Suppressor macrophage (primary cell): ENCODE measurements at regions not wholly inside any gene's neighbourhood (a gene's known extent, or its start where the extent isn't known, plus 50 kb on each side); places are given as distances from the start of the nearest gene placed in this dataset.
"Not testable (repeated sequence)": the region's sequence is repeated elsewhere in the genome, so short reads cannot be mapped to it uniquely, and the experiment has no call there.

Experiments
- DNase-seq, 4 experiments: peaks; one replicate each; pipeline ENCODE4 v3.0.0-alpha.2; 2020 to 2022

- DNase-seq, result no peak
Observed at GRCh38 chr12:86660488-86661147, 404.4 kb upstream of the MGAT4C start.

DNA sequence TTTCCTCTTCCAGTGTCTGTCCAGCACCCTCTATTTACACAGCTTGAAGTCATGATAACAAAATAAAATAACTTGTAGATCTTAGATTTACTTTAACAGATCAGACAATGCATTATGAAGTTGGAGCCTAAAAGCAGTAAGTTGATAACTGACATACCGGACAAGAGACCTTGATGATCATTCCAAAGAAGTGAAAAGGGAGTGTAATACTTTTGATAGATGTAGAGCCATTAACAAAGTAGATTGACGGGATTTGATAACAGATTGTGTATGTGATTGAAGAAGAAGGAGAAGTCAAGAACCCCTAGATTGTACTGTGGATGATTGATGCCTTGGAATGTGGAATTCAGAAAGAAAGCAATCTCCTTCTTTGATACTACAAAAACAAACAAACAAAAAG is 403.8 kb upstream of the MGAT4C start:
- DNase-seq, result no peak

DNA sequence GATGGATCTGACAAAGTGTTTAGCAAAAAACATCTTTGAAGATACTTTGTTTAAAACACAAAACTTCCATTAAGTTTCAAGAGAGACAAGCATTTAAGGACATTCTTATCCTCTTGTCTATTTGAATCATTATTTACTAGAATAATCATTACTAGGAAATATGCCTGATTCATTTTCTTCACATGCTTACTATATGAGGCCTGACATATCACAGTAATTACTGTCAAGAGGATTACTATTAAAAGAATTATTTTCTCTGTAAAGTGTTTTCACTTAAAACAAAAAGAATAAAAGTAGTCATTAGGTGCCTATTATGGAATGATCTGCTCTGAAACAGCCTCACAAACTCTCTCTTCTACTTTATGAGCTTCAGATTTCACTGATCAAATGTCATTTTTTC is 402.1 kb upstream of the MGAT4C start:
- DNase-seq, result no peak

DNA sequence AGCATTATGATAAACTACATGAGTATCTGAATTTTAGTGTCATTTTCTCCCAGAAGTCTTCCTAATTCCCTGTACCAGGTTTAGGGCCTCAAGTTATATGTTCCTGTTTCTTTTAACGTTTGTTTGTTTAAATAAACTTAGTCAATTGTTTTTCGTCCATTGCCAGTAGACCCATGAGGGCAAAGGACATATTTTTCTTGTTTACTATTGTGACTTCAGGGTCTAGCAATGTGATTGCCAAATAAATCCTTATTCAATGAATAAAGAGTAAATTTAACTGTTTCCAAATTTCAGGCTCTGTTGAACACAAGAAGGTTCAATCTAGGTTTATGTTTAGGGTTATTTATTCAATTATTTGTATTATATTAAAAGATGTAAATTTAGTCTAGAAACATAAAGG is 391.6 kb upstream of the MGAT4C start:
- DNase-seq, result no peak

GRCh38 chr12:86634456-86635410 is 378.5 kb upstream of the MGAT4C start:
- no peak for DNase-seq

DNA sequence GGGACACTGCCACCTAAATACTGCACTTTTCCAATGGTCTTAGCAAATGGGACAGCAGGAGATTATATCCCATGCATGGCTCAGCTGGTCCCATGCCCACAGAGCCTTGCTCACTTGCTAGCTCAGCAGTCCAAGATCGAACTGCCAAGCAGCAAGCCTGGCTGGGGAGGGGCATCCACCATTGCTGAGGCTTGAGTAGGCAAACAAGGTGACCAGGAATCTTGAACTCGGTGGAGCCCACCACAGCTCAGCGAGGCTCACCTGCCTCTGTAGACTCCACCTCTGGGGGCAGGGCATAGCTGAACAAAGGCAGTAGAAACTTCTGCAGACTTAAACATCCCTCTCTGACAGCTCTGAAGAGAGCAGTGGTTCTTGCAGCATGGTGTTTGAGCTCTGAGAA is 370.8 kb upstream of the MGAT4C start:
- no peak for DNase-seq

DNA sequence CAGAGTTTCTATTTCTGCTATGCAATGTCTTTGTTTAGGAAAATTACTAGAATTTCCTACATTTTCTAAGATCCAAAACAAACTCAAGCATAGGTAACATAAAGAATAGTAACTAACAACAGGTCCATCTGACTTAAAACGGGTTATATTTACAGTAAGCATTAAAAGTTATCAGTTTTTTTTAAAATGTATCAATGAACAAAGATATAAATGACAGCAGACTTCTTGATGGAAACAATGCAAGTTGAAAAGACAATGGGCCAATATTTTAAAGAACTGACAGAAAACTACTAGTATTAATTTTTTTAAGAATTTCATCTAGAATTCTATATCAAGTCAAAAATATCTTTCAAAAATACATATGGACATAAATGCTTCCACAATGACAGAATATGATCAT is 367.1 kb upstream of the MGAT4C start:
- no peak for DNase-seq

GRCh38 chr12:86621957-86622356 is 365.8 kb upstream of the MGAT4C start:
- DNase-seq, result no peak

DNA sequence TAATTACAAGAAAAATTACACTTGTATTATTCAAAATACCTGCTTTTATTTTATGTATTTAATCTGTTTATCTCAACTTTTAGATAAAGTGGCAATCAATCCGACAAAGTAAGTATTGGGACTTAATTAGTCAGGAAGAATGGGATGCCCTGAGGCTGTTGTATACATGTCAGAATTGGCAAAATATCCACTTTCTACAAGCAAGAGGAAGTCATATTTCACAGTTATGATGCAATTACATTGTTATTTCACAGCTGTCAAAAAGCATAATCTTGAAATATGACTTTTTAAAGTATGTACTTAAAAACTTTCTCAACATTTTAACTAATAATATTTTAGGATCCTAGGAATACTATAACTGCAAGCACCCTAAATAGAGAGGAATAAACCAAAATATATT is 357.1 kb upstream of the MGAT4C start:
- DNase-seq, result no peak

DNA sequence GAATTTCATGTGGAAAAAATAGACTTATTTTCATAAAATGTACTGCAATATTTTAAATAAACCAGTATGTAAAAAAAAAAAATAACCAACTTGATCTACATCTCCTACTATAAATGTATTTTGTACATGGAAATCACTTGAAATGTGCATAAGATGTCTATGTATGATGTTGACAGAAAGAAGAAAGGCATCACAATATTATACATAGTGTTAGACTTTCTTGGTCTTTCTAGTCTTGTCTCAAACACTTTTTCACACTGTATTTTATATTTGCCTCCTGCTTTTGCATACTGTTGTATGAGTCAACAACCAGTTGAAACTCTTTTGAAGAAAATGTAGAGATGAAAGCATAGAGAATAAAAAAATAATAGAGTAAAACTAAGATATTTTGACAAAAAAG is 352.4 kb upstream of the MGAT4C start:
- no peak for DNase-seq

DNA sequence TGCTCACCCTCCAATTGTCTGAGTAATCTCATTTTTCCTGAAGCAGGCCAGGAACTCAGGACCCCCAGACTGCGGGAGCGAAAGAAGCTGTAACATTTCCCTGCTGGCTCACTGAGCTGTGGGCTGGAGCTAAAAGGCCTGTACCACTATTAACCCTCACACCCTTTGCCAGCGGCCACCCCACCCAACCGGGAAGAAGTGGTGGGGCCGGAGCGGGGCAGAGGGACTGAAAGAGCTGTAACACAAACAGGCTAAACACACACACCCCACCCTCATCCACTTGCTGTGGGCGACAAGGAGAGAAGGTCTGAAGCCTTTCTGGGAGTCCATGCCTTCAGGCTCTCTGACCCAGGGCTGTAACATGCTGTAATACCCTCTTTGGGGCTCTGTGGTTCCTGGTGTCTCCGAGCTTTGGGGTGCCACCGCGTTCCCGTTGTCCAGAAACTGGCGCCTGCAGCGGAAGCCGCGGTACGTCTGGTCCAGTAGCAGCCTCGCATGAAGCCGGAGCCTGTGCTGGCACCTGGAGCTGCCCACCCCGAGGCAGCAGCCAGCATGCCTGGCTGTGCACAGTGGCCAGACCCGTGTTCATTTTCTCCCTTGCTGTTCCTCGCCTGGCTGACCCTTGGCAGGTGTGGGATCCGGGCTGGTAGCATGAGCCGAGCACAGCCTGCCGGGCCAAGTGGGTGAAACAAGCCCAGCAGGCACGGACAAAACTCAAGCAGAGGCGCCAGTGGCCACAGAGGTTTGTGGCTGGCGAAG is 345.5 kb upstream of the MGAT4C start:
- no peak for DNase-seq

- no peak for DNase-seq
Observed at GRCh38 chr12:86600664-86601231, 344.6 kb upstream of the MGAT4C start.

DNA sequence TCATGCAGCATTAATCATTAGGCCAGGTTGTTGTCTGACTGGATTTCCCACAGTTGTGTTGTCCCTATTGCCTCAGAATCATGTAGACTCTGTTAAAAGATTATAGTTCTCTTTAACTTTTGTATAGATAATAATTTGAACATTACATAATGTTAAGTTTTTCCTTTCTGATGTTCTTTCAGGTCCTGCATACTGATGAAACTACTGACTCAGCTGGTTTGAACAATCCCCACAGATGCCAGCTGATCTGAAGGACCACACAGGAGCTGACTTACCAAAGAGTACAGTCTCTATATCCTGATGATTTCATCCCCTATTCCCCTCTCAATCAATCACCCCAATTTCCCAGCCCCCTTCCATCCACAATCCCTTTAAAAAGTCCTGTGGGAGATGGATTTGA is 341.2 kb upstream of the MGAT4C start:
- no peak for DNase-seq

- DNase-seq, result no peak
Observed at GRCh38 chr12:86590296-86590695, 334.1 kb upstream of the MGAT4C start.

GRCh38 chr12:86574143-86574542 is 318.0 kb upstream of the MGAT4C start:
- no peak for DNase-seq

DNA sequence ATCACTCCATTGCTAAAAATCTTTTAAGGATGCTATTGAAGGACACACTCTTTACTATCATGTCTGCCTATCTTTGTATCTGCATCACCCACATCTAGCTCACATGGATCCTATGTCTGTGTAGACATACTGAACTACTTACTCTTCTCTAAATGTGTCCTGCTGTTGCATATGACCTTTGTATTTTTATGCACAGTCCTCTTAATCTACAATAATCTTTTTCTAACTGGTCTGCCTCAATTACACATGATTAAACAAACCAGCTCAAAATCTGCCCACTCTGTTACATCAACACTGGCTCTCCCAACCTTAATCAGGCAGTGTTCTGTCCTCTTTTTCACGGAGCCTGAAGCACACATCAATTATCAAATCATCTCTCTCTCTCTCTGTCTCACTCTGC is 316.3 kb upstream of the MGAT4C start:
- DNase-seq, result no peak

DNA sequence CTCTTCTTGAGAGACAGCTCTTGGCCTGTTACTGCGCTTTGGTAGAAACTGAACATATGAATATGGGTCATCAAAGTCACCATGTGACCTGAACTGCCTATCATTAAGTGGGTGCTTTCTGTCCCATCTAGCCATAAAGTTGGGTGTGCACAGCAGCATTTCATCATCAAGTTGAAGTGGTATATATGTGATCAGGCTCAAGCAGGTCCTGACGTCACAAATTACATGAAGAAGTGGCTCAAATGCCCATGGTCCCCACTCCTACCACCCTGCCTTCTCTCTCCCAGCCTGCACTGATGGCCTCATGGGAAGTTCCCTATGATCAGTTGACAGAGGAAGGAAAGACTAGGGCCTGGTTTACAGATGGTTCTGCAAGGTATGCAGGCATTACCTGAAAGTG is 308.8 kb upstream of the MGAT4C start:
- no peak for DNase-seq

DNA sequence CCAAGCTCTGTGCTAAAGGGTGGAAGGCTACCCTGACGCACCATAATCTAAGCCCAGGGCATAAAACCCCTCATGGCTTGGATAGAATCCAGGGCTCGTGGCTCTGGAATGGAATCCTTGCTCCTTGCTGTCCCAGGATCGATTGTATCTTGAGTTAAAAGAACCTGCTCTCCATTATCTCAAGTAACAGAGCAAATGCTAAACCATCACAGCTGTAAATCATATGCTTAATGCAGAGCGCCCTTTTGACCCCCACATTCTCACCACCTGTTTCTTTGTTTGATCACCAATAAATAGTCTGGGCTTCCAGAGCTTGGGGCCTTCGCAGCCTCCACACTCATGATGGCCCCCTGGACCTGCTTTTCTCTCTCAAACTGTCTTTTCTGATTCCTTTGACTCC is 299.3 kb upstream of the MGAT4C start:
- DNase-seq, result not testable (repeated sequence)

- no peak for DNase-seq
Observed at GRCh38 chr12:86551146-86551571, 295.0 kb upstream of the MGAT4C start.

DNA sequence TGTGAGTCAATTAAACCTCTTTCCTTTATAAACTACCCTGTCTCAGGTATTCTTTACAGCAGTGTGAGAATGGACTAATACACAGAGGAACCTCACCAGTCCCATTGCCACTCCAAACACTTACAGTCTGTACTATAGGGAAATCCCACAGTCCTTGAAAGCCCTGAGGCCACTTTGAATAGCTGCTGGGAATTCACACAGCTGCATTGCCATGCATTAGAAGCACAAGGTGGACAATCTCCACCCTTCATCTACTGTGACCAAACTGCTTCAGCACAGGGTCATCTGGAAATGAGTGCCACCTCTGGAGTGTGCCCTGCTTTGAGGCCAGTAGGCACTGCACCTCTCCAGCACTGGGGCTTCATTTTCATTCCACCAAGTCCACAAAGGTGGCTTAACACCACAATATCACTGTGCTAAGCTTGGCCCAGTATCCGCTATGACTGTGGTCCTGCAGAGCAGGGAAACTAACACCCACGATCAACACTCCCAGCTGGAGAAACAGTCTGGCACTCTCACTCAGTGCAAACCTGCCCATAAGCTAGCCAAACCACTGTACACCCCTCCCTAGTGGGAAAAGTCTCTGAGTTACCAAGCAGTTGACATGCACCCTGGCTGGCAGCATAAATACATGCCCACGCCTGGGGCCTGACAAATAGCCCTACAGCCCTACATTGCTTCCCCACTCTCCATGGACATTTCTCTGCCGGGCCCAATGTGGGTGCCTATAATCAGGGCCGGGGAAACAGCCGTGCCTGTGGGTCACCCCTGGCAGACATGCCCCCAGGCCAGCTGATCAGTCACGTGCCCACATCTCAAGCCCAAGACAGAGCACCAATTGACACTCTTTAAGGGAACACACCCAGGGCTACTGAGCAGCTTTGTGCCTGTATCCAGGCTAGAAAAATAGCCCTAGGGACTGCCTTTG is 294.3 kb upstream of the MGAT4C start:
- DNase-seq, result no peak

GRCh38 chr12:86543716-86544115 is 287.5 kb upstream of the MGAT4C start:
- DNase-seq, result no peak
